Skeletal muscle satellite cell (primary cell): ENCODE measurements at regions not wholly inside any gene's neighbourhood (a gene's known extent, or its start where the extent isn't known, plus 50 kb on each side); places are given as distances from the start of the nearest gene placed in this dataset.
"Not testable (repeated sequence)": the region's sequence is repeated elsewhere in the genome, so short reads cannot be mapped to it uniquely, and the experiment has no call there.

Experiments
- H3K27me3 ChIP-seq: 2 replicates; pipeline ENCODE4 v1.7.0; 2013; ENCODE audit warnings: low read length; ENCODE audit not compliant: control insufficient read depth, insufficient read depth
- H3K36me3 ChIP-seq: 2 replicates; pipeline ENCODE4 v1.7.0; 2013; ENCODE audit warnings: mild to moderate bottlenecking, control low read depth, low read length; ENCODE audit not compliant: insufficient read depth
- H3K4me1 ChIP-seq: 2 replicates; pipeline ENCODE4 v1.7.0; 2013; ENCODE audit warnings: low read length; ENCODE audit not compliant: control insufficient read depth, insufficient read depth
- H3K4me2 ChIP-seq: 2 replicates; pipeline ENCODE4 v1.7.0; 2013; ENCODE audit warnings: mild to moderate bottlenecking, low read length
- H3K4me3 ChIP-seq: 2 replicates; pipeline ENCODE4 v1.7.0; 2013; ENCODE audit warnings: low read length
- H3K9ac ChIP-seq: 2 replicates; pipeline ENCODE4 v1.7.0; 2013; ENCODE audit warnings: mild to moderate bottlenecking, low read depth, low read length, moderate library complexity
- H3K9me3 ChIP-seq: replicated peaks from 2 replicates; pipeline ENCODE4 v1.7.0; 2013; ENCODE audit warnings: mild to moderate bottlenecking, control low read depth, low read length

DNA sequence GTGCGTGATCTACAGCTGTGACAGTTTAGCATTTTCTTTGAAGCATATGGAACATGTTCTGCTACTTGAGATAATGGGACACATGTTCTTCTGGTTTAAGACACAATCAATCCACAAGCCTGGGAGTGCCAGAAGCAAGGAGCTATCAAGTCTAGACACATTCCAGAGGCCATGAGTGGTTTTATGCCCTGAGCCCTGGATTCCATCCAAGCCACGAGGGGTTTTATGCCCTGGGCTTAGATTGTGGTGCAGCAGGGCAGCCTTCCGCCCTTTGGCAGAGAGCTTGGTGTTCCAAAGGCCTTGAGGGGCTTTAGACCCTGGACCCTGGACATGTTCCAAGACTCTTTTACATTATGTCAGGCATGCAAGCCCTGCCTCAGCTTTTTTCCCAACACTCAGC is 1289.6 kb upstream of the SLC39A10 start:
- H3K27me3 ChIP-seq, H3K36me3 ChIP-seq, H3K4me1 ChIP-seq, H3K4me2 ChIP-seq, H3K9ac ChIP-seq, H3K4me3 ChIP-seq, H3K9me3 ChIP-seq: not testable (repeated sequence)

DNA sequence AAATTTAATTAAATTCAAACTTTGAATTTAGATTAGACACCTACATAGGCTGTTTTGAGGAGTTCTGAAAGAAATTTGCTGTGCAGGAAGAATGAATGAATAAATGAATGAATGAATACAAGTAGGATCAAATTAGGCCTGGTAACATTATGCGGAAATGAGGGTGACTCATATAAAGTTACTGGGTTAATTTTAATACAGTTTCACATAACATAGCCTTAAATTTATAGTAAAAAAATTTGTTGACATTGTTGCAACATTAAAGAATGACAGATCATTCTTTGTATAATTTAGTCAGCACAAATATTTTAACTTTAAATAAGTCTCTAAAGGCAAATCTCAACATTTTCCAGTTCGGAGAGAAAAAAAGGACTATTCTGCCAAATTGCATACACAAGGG is 1293.1 kb upstream of the SLC39A10 start:
- no peaks in the 10 kb centered on the region for H3K27me3 ChIP-seq
- H3K4me1 ChIP-seq: no peaks in the 10 kb centered on the region
- H3K9ac ChIP-seq: no peak overlapping the region
- no peaks in the 10 kb centered on the region for H3K9me3 ChIP-seq
- no peak overlapping the region for H3K4me3 ChIP-seq
- no peak overlapping the region for H3K4me2 ChIP-seq
- no peaks in the 10 kb centered on the region for H3K36me3 ChIP-seq

DNA sequence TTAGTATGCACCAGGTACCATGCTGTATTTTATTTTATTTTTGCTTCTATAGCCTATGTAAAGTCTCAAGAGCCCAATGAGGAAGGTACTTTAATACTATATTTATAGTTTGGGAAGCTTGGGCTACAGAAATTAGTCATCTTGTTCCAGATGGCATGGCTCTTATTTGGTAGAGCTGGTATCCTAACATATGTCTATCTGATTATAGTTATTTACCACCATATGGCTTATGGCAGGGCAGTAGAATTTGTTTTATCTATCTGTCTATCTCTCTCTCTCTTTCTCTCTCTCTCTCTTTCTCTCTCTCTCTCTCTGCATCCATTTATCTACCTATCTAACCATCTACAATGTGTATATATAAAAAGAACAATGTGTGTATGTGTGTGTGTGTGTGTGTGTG is 1293.7 kb upstream of the SLC39A10 start:
- no peak overlapping the region for H3K4me3 ChIP-seq
- H3K9ac ChIP-seq: no peak overlapping the region
- no peaks in the 10 kb centered on the region for H3K9me3 ChIP-seq
- H3K27me3 ChIP-seq: no peaks in the 10 kb centered on the region
- no peaks in the 10 kb centered on the region for H3K4me1 ChIP-seq
- no peak overlapping the region for H3K4me2 ChIP-seq
- no peaks in the 10 kb centered on the region for H3K36me3 ChIP-seq

DNA sequence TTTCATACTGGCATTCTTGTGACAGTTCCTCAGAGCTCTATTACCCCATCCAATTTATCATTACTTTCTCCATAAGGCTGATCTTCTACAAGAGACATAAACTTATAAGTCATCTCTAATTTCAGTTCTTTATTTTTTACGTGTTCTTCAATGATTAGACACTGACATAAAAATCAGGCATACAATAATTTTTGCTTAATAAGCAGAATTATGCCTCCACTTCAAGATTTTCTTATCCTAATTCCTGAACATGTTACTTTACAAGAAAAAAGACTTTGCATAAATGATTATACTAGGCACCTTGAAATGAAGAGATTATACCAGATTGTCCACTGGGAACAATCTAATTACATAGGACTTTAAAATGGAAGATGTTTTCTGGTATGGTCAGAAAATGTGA is 1304.5 kb upstream of the SLC39A10 start:
- no peaks in the 10 kb centered on the region for H3K27me3 ChIP-seq
- H3K9me3 ChIP-seq: no peaks in the 10 kb centered on the region
- H3K4me3 ChIP-seq: no peak overlapping the region
- H3K36me3 ChIP-seq: no peaks in the 10 kb centered on the region
- no peak overlapping the region for H3K4me2 ChIP-seq
- no peaks in the 10 kb centered on the region for H3K4me1 ChIP-seq
- no peak overlapping the region for H3K9ac ChIP-seq

DNA sequence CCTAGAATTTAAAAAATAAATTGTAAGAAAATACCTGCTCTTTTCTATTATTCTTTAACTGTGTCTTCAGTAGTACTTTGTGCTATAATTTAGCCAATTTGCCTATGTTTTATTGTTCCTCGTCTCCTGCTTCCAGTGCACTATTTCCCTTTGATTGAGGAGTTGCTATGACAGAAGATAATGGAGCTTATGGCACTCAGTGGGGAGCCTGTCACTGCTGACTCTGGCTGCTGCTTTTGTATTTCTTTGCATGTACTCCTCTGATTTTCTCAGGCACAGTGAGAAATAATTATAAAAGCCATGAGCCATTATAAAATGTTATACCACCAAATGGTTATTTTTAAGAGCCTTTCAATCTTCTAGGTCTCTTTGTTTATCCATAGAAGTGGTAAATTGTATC is 1310.8 kb upstream of the SLC39A10 start:
- Histone ChIP-seq H3K36me3 (no peaks in the 10 kb centered on the region), H3K4me2 (no peak overlapping the region), H3K4me1 (no peaks in the 10 kb centered on the region)

DNA sequence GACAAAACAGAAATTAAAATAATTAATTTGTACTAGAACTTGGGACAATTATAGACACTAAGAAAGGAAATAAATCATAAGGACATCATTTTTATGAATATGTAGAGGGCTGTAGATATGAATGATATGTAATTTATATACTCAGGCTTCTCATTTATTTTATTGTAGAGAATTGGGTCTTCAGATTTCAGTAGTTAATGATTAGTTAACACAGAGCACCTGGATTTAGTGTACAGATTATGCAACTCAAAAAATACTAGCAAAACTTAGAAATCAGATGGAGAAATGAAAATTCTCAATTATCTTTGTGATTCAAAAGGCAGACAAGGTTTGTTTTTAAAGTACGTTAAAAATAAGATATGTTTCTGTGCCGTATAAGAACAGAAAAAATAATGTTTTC is 1311.7 kb upstream of the SLC39A10 start:
- Histone ChIP-seq H3K9me3 (no peaks in the 10 kb centered on the region), H3K4me1 (no peaks in the 10 kb centered on the region), H3K9ac (no peak overlapping the region)

More for the DNA sequence above, 1310.8 kb upstream of the SLC39A10 start:
- Histone ChIP-seq H3K9me3 (no peaks in the 10 kb centered on the region), H3K4me3 (no peak overlapping the region), H3K27me3 (no peaks in the 10 kb centered on the region), H3K9ac (no peak overlapping the region)

DNA sequence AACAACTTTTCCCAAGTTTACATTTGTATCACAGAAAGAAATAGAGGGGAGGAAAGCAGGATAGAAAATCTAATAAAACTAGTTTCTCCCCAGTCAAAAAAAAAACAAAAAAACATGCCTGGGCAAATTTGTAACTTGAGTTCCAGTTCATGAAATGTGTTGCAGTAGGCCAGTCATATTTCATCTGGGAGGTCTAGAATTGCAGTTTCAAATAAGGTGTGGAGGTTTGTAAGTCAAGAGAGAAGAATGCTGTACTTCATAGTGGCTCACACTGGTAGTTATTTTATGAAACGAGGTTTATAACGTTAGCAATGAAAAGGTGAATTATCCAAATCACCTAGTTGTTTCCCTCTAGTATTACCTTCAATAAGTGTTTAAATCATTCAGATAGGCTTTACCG is 1313.9 kb upstream of the SLC39A10 start:
- Histone ChIP-seq H3K9ac (no peak overlapping the region), H3K27me3 (no peaks in the 10 kb centered on the region), H3K4me2 (no peak overlapping the region), H3K36me3 (no peaks in the 10 kb centered on the region), H3K9me3 (no peaks in the 10 kb centered on the region), H3K4me3 (no peak overlapping the region), H3K4me1 (no peaks in the 10 kb centered on the region)

More for the DNA sequence above, 1311.7 kb upstream of the SLC39A10 start:
- Histone ChIP-seq H3K36me3 (no peaks in the 10 kb centered on the region), H3K4me2 (no peak overlapping the region), H3K27me3 (no peaks in the 10 kb centered on the region), H3K4me3 (no peak overlapping the region)

DNA sequence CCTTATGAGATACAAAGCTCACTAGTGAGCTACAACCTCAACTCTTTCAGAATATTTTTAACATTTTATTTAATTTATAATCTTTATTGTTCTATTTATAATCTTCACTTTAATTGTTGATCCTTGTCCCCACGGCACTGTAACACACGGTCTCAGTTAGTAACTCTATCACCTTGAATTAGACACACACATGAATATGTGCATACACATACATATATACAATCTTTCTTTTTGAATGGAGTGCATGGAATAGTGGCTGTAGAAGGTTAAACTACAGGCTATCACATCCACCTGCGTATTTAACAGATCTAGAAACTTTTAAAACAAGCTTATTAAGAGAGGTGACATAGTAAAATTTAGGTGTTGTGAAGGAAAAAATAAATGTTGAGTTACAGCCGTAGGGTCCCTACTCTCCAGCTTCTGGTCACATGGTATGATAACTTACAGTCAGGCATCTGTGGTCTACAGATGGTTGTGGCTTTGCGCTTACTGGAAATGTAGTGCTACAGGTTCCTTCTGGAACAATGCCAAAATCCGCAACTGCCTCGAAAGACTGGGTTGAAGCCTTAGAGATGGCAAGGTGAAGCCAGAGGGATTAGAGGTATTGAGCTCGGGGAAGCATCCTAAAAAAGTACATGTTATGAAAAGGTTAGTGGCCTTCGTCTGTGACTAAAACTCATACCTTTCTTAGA is 1324.1 kb upstream of the SLC39A10 start:
- no peak overlapping the region for H3K4me2 ChIP-seq
- no peak overlapping the region for H3K4me3 ChIP-seq
- no peaks in the 10 kb centered on the region for H3K27me3 ChIP-seq
- H3K36me3 ChIP-seq: no peaks in the 10 kb centered on the region
- no peaks in the 10 kb centered on the region for H3K4me1 ChIP-seq
- no peaks in the 10 kb centered on the region for H3K9me3 ChIP-seq
- H3K9ac ChIP-seq: no peak overlapping the region

DNA sequence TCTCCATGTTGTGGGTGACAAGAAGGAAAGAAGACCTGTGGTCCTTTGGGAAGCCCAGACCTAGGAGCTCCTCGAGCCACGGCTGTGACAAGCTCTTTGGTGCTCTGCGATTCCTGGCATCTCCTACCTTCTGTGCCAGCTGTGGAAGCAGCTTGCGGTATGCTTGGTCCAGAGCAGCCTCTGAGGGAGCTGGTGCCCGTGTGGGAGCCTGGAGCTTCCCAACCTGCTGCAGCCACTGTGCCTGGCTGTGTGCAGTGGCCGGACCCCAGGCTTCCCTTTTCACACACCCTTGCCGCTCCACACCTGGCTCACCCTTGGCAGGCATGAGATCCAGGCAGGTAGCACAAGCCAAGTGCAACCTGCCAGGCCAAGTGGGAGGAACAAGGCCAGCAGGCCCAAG is 1328.6 kb upstream of the SLC39A10 start:
- no peak overlapping the region for H3K9ac ChIP-seq
- H3K27me3 ChIP-seq: no peaks in the 10 kb centered on the region
- H3K9me3 ChIP-seq: no peaks in the 10 kb centered on the region
- H3K4me3 ChIP-seq: no peak overlapping the region
- H3K4me2 ChIP-seq: no peak overlapping the region
- no peaks in the 10 kb centered on the region for H3K36me3 ChIP-seq
- no peaks in the 10 kb centered on the region for H3K4me1 ChIP-seq

DNA sequence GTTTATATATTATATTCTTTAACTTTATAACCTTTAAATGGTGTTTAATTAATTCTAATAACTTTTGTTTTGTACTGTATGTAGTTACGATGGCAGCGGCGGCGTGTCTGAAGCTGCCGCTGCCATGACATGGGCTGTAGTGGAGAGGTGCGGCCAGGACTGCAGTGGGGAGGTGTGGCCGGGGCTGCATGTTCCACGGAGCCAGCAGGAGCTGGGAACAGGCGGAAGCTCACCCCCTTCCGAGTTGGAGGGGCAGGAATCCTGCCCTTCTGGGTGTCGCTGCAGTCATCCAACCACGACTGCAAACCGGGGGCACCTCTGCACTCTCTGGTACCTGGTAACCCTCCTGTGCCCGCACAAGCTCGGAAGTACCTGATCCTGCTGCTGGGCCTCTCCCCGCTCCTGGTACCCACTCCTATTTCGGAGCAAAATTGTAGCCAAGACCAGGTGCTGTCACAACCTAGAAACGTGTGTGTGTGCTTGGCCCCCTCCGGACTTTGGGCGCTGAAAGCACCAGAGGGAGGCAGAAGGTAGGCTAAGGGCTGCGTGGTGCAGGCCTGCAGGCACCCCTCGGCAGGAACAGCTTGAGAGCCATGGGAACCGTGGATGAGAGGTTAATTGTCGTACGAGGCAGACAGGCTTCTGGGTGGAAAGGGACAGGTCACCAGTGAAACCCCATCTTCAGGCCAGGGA is 1329.7 kb upstream of the SLC39A10 start:
- H3K9me3 ChIP-seq: no peaks in the 10 kb centered on the region
- H3K36me3 ChIP-seq: no peaks in the 10 kb centered on the region
- H3K4me3 ChIP-seq: no peak overlapping the region
- no peak overlapping the region for H3K9ac ChIP-seq
- no peaks in the 10 kb centered on the region for H3K4me1 ChIP-seq
- H3K27me3 ChIP-seq: no peaks in the 10 kb centered on the region
- H3K4me2 ChIP-seq: no peak overlapping the region

DNA sequence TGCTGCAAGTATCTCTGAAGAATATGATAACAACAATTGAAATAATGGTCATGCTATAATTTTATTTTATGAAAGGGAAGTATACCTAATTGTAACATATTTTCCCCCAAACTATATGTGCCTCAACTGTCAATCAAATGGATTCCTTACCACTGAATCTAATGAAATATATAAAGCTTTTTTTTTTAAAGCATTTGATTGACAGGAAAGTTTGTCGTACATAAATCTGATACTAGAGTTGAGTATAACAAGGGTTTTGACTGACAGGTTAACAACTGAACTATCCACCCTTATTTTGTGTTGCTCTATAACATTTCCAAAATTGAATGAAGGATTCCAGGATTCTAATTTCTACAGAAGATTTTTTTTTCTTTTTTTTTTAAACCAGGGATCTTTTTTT is 1333.3 kb upstream of the SLC39A10 start:
- Histone ChIP-seq H3K9ac (no peak overlapping the region), H3K4me1 (no peaks in the 10 kb centered on the region), H3K9me3 (no peaks in the 10 kb centered on the region), H3K4me3 (no peak overlapping the region), H3K36me3 (no peaks in the 10 kb centered on the region), H3K4me2 (no peak overlapping the region), H3K27me3 (no peaks in the 10 kb centered on the region)

DNA sequence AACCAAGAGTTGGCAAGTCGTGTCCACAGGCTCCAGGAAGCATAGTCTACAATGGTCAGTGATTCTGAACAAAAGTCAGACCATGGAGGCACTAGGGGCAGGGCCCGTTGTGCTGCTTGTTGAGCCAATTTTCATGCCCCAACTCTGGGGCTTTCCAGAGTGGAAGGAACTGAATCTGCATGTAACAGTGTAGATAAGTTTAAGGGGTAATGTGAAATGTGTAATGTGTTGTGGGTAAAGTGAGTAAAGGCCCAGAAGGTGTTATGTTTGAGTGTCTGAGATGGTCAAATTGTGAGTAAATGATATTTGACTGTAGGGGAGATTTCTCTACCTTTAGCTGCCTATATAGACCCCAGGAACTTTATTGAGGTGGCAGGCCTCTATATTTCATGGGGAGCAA is 1336.5 kb upstream of the SLC39A10 start:
- Histone ChIP-seq H3K9ac (no peak overlapping the region), H3K4me2 (no peak overlapping the region), H3K36me3 (no peaks in the 10 kb centered on the region), H3K4me3 (no peak overlapping the region), H3K9me3 (no peaks in the 10 kb centered on the region), H3K27me3 (no peaks in the 10 kb centered on the region), H3K4me1 (no peaks in the 10 kb centered on the region)
